SHP77 (cell line): ENCODE measurements at regions not wholly inside any gene's neighbourhood (a gene's known extent, or its start where the extent isn't known, plus 50 kb on each side); places are given as distances from the start of the nearest gene placed in this dataset.

Experiments used
- DNase-seq, 2 experiments: peaks; one replicate each; lab custom pipeline; 2025; lab: John Stamatoyannopoulos, UW

- no peak for DNase-seq
These were observed 184.4 kb downstream of the SIPA1L2 start for GRCh38 chr1:232445361-232446106.

DNA sequence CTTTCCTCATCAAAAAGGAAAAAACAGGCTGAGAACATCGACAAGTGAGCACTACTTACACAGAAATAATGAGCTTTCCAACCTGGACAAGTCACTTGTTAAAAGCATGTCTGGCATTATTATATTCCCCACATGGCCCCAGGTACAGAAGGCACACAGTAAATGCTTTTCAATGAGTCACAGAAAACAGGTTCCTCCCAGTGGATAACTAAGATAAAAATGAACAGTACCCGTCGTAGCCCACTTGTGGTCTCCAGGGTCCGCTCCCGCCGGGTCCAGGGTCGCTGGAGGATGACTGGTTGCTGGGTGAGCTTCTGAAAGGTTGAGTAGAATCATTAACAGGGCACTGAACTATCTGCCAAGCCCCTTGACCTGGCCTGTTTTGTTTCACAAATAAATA is 186.6 kb downstream of the SIPA1L2 start:
- DNase-seq = no peak

DNA sequence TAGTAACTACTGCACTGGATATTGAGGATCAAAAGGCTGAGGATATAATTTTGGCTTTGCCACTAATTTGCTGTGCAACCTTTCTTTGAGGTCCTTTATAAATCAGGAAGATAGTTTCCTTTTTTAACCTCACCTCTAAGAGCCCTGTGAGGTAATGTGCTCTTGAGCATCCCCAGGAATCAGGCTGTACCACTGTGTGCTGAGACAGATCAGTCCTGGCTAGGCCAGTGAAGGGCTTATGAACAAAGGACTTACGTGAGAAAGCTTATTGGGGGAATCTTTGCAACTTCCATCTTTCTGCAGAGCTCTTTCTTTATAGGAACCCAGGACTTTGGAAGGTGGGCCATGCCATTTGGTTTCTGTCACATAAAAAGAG is 188.9 kb downstream of the SIPA1L2 start:
- DNase-seq = no peak

DNA sequence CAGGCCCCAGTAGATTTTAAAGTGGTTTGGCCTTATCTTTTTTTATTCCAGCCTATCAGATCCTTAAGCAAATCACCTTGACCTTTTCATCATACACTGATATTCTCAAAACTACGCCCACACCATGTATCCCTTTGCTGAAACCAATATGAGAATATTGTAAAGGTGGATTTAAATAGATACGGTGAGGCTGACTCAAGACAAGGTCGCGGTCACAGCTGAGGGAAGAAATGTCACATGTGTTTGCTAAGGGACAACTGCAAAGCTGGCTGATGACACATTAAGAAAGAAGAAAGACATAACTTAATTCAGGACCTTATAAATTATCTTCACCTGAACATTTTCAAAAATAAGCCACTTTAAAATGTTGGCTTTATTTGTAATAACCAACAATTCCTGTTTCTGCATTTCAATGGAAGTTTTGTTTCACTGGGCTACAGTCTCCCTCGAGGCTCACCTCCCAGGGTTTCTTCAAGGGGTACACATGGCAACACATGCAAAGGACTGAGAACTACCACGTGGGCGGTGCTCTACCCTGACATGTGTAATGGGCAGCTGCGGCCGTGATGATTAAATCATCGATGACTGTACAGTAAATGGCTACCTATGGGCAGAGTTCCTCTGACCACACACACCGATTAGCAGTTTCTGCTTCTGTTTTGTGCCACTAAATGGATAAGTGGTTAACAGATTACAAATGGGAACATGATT is 189.5 kb downstream of the SIPA1L2 start:
- DNase-seq = no peak

DNA sequence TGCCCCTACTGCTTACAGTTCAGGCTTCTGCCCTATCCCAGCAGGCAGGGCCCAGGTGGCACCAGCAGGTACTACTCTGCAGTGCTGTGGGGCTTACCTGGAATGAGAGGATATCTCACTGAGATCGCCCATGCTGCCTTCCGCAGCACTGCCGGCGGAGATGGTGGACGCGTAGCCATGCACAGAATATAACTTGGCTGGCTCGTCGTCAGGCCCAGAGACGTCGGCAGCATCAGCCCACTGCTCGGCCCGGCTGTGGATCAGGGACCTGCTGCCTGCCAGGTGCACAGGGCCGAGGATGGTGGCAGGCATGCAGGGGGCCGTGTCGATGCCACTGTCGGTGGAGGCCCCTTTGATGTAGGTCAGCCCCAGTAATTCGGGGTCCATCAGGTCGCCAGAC is 190.9 kb downstream of the SIPA1L2 start:
- DNase-seq = no peak

- no peak for DNase-seq
These were observed 191.5 kb downstream of the SIPA1L2 start for GRCh38 chr1:232438476-232438875.

GRCh38 chr1:232437510-232437909 is 192.4 kb downstream of the SIPA1L2 start:
- DNase-seq = no peak

DNA sequence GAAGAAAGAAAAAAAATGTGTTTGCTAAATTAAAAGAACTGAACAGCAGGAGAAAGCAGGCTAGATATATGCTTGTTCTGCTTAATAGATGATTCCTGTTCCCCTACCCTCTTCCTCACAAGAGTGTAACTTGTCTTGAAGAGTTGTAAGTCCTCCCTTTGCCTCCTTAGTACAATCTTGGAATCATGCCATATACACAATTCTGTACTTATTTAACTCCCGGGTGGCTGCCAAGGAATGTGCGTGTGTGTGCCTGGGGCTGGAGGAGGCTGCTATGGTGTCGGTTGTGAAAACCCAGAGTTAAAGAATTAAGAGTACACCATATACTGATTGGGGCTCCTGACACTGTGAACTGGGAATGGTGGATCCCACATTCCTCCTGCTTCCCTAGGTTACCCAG is 194.2 kb downstream of the SIPA1L2 start:
- DNase-seq = no peak

DNA sequence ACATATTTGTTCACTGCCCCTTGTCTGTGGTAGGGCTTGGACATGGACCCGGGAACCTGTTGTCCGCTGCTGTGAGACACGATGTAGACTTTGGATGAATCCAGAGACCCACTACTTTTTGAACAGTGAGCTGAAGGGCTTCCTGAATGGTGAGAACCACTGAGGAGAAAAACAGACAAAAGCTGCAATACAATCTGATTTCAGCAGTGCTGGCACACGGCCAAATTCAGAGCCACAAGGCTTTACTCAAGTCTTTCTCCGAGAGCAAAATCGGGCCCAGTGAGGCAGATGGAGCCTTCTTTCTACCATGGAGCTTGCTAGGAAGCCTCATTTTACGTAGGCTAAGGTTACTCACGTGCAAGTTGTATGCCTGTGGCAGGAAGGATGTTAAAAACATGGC is 197.6 kb downstream of the SIPA1L2 start:
- no peak for DNase-seq

GRCh38 chr1:232431748-232432147 is 198.2 kb downstream of the SIPA1L2 start:
- no peak for DNase-seq

GRCh38 chr1:232431326-232431725 is 198.6 kb downstream of the SIPA1L2 start:
- DNase-seq = no peak

- no peak for DNase-seq
These were observed 199.5 kb downstream of the SIPA1L2 start for GRCh38 chr1:232430467-232430866.

GRCh38 chr1:232428786-232429530 is 201.0 kb downstream of the SIPA1L2 start:
- no peak for DNase-seq

GRCh38 chr1:232428036-232428645 is 201.8 kb downstream of the SIPA1L2 start:
- DNase-seq = no peak

DNA sequence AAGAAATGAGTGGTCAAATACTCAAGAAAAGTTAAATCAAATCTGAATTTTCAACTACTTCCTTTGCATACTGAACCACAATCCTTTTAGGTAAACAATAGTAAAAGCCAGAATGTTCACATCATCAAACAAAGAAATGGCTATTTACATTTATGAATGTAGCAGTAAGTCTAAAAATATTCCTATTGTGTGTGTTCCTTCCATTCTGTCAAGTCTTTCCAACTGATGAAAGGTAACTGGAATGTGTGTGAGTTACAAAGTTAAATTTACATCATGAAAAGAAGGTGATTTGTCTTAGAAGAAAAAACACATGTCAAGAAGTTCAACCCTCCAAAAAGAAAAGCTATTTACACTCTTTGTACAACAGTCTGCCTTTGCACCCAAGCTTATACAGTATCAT is 203.1 kb downstream of the SIPA1L2 start:
- no peak for DNase-seq

GRCh38 chr1:232425421-232425820 is 204.5 kb downstream of the SIPA1L2 start:
- no peak for DNase-seq

DNA sequence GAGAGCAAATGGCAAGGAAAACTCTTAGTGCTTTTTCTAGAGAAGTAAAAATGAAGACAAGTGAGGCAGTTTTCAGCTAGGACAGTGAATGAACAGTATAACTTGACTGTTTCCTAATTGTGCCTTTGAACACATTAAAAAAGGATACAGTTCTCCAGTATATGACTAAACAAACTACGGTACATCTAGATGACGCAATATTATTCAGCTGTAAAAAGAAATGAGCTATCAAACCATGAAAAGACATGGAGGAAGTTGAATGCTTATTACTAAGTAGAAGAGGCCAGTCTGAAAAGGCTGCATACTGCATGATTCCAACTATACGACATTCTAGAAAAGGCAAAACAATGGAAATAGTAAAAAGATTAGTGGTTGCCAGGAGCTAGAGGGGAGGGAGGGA is 206.3 kb downstream of the SIPA1L2 start:
- DNase-seq = no peak

DNA sequence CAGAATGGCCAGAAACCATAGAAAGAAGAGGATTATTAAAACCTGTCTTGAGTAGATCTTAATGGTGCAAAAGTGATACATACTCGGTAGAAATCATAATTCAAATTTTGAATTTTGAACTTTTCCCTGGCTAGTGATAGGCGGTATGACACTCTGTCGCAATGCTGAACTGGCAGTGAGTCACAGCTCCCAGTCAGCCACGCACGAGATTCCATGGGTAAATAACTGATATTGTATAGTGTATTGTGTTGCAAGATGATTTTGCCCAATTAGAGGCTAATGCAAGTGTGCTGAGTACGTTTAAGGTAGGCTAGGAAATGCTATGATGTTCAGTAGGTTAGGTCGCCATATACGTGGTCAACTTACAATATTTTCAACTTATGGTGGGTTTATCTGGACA is 207.0 kb downstream of the SIPA1L2 start:
- DNase-seq = no peak

DNA sequence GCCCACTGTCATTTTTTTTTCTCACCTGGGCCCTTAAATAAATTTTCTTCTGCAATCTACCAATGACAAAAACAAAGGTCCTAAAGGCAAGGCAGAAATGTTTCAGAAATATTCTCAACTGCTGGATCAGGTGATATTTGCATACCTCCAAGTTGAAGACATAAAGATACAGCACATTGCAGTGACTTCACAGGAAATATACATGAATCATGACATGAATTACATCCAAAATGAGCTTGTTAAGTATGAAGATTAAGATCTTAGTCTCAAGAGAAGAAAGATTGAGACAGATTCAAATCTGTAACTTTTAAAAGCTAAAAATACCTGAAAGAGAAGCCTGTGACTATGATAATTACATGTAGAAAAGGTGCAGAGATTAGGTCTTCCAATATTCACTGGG is 207.8 kb downstream of the SIPA1L2 start:
- DNase-seq = no peak

DNA sequence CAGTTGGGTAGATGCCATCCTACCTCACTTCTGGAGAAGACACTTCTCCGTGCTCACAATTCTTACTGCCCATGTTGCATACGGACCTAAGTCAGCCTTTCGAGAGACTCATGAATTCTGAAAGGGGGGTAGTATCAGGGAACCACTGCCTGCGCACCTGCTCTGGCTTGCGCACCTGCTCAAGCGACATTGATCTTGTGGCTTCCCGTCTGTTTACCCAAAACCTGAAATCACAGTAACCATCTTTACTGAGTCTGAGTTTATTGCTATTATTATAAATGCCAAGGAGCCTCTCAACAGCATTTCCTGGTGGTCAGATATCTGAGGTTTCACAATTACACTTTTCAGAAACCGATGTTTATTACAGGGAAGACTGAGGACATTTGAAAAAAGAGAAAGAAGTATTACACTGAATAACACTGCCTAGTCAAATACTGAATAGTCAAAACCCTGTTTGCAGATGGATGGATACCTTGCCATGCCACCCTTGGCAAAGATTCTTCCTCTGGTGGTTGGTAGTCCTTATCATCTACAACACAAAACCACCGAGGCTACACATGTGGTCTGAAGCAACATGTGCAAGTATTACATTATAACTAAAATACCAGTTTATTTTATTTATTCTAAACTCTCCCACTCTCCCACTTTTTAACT is 208.7 kb downstream of the SIPA1L2 start:
- peak; percentile 68 to 73 for DNase-seq

DNA sequence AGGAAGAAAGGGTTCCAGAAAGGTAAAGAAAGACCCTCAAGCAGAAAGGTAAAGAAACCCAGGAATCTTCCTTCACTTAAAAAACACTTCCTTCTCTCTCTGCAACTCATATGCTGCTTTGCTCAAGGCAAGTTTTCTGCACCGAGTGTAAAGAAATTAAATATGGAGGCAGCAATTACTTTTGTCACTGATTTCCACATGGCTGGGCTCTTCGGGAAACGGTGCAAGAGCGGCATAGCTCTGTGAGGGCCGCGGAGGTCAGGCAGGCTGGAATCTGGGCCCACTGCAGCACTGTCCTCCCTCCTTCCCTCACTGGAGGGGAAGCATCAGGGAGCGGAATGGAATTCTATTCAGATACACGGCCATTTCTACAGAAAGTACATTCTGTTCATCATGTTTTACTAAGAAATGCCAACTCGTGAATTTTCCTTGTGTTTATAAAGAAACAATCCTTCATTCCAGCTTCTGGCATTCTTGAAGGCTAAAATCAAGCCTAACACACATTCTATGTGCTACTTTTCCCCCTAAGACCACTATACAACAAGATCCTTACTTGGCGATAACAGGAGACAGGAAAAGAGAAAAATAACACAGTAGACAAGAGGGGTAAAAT is 212.2 kb downstream of the SIPA1L2 start:
- DNase-seq = no peak
